Fibroblast of pulmonary artery (primary cell): ENCODE measurements at regions not wholly inside any gene's neighbourhood (a gene's known extent, or its start where the extent isn't known, plus 50 kb on each side); places are given as distances from the start of the nearest gene placed in this dataset.
A peak's percentile ranks its signal among the peaks of the same experiment; 100 is the strongest.
"Not testable (repeated sequence)": the region's sequence is repeated elsewhere in the genome, so short reads cannot be mapped to it uniquely, and the experiment has no call there.

Source experiments
- DNase-seq: peaks from one replicate; pipeline ENCODE4 v3.0.0-alpha.2; 2010; ENCODE audit warnings: low read depth
- H3K4me3 ChIP-seq: replicated peaks from 2 replicates; pipeline ENCODE4 v1.5.1; 2011; ENCODE audit warnings: low read depth, mild to moderate bottlenecking, control low read depth, low read length, moderate library complexity
- CTCF ChIP-seq: IDR thresholded peaks from 2 replicates; pipeline ENCODE4 v1.5.1; 2011; ENCODE audit warnings: mild to moderate bottlenecking, control low read depth, low read length, inconsistent platforms; ENCODE audit errors: missing control alignments

- no peak for DNase-seq
- no peak for TF ChIP-seq CTCF
Observed at GRCh38 chr15:87645723-87646122, 610.8 kb downstream of the NTRK3 start.

GRCh38 chr15:87642997-87643396 lies 613.5 kb downstream of the NTRK3 start:
- H3K4me3 ChIP-seq, DNase-seq: not testable (repeated sequence)

More at GRCh38 chr15:87645723-87646122, 610.8 kb downstream of the NTRK3 start:
- H3K4me3 ChIP-seq, result no peak overlapping the region

GRCh38 chr15:87639305-87640011 lies 617.1 kb downstream of the NTRK3 start:
- H3K4me3 ChIP-seq, result no peak overlapping the region
- DNase-seq, result peak; percentile 19
- no peak for TF ChIP-seq CTCF

GRCh38 chr15:87638554-87639083 lies 617.9 kb downstream of the NTRK3 start:
- DNase-seq, result no peak
- TF ChIP-seq CTCF, result no peak
- no peak overlapping the region for H3K4me3 ChIP-seq

- no peak for DNase-seq
- TF ChIP-seq CTCF, result no peak
- no peak overlapping the region for H3K4me3 ChIP-seq
Observed at GRCh38 chr15:87634361-87634760, 622.2 kb downstream of the NTRK3 start.

- no peak overlapping the region for H3K4me3 ChIP-seq
- DNase-seq, result no peak
- TF ChIP-seq CTCF, result no peak
Observed at GRCh38 chr15:87633525-87633924, 623.0 kb downstream of the NTRK3 start.

- H3K4me3 ChIP-seq, result no peak overlapping the region
- no peak for DNase-seq
- no peak for TF ChIP-seq CTCF
Observed at GRCh38 chr15:87632364-87632763, 624.2 kb downstream of the NTRK3 start.
